OCI-M2 (cell line): ENCODE measurements at regions not wholly inside any gene's neighbourhood (a gene's known extent, or its start where the extent isn't known, plus 50 kb on each side); places are given as distances from the start of the nearest gene placed in this dataset.
"Not testable (repeated sequence)": the region's sequence is repeated elsewhere in the genome, so short reads cannot be mapped to it uniquely, and the experiment has no call there.

Source experiments
- DNase-seq: peaks from one replicate; lab custom pipeline; 2025; ENCODE audit not compliant: unreplicated experiment; lab: John Stamatoyannopoulos, UW

DNA sequence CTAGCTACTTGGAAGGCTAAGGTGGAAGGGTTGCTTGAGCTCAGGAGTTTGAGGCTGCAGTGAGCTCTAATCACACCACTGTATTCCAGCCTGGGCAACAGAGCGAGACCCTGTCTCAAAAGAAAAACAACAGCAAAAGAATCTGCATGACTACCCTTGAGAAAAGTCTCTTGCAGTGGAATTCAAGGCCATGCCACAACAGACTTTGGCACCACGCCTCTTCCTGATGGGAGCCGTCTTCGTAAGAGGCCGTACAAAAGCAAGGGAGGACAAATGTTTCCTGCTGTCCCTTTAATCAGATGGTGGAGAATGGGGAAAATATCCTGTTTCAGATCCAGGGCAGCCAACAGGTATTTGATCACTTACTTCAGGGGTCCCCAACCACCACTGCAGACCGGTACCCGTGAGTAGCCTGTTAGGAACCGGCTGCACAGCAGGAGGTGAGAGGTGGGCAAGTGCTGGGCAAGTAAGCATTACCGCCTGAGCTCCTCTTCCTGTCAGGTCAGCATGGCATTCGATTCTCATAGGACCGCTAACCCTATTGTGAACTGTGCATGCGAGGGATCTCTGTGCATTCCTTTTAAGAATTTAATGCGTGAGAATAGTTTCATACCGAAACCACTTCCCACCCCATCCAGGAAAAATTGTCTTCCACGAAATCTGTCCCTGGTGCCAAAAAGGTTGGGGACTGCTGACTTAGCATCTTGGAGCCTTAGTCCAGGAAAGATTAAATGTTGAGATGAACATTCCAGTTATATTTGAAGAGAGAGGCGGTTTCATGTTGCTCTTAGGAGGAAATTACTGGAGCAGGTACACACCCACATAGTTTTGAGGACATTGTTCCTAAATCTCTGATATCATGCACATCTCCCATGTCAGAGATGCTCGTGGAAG, 94.4 kb upstream of the XPO1 start:
- no peak for DNase-seq

DNA sequence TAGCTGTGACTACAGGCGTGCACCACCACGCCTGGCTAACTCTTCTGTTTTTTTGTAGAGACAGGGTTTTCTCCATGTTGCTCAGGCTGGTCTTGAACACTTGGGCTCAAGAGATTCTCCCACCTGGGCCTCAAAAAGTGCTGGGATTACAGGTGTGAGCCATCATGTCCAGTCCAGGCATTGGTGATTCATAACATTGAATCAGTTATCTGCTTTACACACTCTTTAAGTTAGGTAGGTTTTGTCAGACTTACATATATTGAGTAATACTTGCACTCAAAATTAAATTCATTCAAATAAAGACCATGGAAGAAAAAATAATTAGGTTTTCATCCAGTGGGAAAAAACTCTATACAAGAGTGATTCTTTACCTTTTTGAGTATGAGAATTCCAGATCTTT, 93.2 kb upstream of the XPO1 start:
- DNase-seq = no peak

DNA sequence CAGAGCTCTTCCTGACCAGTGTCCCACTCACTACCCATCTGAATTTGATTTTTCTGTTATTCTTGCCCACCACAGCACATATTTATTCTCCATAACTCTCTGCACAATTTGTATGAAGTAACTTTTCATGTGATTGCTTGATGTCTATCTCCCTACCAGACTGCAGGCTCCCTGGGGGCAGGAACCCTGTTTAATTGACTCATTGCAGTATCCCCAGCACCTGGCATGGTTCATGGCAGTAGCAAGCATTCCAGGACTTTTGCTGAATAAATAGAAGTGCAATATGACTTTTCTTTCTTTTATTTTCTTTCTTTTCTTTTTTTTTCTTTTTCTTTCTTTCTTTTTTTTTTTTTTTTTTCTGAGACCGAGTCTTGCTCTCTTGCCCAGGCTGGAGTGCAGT, 88.7 kb upstream of the XPO1 start:
- DNase-seq = no peak

DNA sequence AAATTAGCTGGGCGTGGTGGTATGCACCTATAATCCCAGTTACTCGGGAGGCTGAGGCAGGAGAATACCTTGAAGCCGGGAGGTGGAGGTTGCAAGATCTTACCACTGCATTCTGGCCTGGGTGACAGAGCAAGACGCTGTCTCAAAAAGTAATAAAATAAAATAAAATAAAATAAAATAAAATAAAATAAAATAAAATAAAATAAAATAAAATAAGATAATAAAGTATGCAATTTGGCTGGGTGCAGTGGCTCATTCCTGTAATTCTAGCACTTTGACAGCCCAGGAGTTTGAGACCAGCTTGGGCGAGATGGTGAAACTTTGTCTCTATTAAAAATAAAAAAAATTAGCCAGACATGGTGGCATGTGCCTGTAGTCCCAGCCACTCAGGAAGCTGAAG, 85.6 kb upstream of the XPO1 start:
- DNase-seq = no peak

DNA sequence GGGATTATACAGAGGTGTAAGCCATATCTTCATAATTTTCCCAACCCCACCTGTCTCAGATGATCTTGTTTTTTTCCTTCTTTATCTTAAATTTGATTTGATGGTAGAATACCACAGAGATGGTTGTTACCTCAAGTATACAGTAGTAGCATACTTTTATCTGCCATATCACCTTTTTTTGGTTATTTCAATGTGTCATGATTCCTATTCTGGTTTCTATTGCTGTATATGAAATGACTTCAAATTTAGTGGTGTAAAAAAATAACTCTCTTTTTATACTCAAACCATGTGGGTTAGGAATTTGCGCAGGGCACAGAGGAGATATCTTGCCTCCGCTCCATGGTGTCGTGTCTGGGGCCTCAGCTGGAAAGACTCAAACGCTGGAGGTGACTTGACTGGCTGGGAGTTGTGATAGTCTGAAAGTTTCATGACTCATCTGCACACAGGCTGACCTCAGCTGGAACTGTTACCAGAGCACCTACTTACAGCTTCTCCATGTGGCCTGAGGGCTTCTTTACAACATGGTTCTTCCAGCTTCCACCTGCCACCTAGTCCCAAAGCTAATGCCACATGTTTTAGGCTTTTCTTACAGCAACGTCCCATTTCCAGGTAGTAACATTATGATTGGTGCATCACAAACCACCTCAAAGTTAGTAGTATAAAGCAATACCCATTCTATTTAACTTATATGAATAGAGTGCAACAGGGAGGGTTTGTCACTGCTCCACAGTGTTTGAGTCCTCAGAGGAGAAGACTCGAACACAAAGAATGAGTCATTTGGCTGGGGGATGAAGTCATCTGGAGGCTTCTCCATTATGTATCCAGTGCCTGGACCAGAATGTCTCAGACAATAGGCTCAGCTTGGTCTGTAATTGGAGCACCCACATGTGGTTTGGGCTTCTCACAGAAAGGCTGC, 82.3 kb upstream of the XPO1 start:
- DNase-seq = no peak

DNA sequence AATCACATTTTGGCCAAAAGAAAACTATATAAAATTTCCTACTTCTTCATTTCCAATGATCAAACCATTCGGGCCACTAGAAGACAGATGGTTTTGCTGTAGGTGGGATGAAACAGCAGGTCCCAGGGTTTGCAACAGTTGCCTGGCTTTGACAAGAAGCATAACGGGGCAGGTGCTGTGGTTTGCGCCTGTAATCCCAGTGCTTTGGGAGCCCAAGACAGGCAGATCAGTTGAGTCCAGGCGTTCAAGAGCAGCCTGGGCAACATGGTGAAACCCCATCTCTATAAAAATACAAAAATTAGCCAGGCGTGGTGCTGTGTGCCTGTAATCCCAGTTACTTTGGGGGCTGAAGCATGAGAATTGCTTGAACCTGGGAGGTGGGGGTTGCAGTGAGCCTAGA, 81.4 kb upstream of the XPO1 start:
- no peak for DNase-seq

DNA sequence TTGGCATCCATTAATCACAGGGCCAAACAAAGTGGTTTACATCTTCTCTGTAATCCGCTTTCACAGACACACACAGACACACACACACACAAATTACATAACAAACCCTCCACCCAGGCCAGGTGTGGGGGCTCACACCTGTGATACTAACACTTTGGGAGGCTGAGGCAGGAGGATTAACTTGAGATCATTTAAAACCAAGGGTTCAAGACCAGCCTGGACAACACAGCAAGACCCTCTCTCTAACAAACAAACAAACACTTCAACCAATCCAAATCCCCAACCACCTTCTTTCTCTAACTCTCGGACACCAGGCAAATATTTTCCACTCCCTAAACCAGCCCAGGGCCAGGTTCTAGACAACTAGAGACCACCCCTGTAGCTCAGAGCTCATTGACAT, 79.5 kb upstream of the XPO1 start:
- no peak for DNase-seq

DNA sequence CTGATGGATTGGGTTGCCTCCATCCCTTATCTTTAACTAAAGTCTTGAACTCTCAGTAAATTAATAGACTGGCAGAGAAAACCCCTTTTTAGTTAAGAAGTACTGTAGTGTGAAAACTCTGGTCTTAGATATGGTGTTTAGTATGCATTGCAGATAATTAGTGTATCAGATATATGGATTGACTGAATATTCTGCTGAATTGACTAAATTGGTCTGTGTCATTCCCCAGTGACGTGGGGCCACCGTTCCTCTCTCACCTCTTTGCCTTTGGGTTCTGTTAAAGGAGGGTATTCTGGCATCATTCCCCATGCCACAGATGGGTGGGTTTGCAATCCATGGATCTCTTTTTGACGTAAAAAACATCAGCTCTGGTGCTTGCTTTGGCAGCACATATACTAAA, 67.1 kb upstream of the XPO1 start:
- DNase-seq = no peak

DNA sequence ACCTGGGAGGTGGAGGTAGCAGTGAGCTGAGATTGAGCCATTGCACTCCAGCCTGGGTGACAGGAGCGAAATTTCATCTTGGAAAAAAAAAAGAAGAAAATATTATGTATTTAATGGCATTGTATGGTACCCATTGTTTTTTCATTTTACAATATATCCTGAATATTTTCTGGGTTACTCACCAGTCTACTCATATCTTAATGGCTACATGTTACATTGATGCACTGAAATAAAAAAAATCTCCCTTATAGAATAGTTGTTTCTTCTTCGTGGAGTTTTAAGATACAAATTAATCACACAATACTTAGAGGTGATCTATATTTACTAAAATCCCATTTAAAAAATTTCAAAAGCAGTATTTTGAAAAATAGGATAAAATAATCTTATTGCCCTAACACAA, 66.3 kb upstream of the XPO1 start:
- DNase-seq = no peak

DNA sequence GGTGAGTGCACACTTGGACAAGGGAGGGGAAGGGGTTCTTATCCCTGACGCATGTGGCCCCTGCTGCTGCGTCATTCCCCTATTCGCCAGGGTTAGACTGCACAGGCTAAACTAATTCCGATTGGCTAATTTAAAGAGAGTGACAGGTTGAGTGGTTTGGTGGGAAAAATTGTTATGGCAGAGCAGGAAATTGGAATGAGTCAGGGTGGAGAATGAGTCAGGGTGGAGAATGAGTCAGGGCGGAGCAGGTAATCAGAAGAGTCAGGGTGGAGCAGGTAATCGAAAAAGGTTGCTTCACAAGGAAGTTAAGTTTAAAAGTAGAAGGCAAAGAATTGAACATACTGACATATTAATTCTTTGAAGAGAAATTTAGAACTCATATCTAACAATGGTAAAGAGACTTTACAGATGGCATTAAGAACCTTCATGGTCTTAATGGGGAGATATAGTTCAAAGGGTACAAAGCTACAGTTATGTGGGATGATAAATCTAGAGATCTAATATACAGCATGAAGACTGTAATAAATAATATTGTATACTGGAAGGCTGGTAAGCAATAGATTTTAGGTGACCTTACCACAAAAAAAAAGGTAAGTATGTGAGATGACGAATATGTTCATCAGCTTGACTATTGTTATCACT, 60.5 kb upstream of the XPO1 start:
- not testable (repeated sequence) for DNase-seq

DNA sequence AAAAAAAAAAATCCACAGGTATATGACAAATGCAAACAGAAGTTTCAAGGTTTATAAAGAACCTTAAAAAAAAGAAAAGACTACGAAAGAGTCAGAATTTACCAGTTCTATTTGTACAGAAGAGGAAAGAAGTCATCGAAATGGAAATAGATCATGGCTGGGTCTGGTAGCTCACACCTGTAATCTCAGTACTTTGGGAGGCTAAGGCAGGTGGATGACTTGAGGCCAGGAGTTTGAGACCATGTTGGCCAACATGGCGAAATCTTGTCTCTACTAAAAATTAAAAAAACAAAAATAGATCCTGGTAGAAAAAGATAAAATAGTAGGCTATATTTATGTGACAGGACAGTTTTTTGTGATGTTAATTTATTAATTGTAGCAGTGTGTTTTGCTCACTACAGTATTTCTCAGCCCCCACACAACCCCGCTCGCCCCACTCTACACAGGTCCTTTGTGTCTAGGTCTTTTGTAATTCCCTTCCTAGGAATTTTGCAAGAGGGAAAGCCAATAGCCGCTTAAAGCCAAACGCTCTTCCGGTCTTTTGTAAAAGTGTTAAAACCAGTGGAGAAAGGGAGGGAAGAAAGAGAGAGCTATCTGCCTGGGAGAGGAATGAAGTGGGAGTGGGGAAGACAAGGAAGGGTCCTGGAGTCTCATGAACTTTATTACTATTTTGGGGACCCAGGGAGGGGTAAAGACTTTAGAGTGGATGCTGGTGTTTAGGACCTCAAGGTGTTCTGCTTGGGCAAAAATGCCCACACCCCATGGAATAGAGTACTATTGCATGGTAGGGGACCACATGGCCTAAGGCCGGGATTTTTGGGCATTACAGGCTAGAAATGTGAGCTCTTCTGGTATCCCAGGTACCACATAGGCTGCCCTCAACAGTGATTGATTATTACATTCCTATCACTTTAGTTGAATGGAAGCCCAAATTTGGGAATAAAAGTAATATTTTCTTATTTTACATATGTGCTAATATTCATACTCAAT, 59.4 kb upstream of the XPO1 start:
- no peak for DNase-seq

DNA sequence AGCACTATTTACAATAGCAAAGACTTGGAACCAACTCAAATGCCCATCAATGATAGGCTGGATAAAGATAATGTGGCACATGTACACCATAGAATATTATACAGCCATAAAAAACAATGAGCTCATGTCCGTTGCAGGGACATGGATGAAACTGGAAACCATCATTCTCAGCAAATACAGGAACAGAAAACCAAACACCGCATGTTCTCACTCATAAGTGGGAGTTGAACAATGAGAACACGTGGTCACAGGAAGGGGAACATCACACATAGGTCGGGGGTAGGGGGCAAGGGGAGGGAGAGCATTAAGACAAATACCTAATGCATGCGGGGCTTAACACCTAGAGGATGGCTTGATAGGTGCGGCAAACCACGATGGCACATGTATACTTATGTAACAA, 56.0 kb upstream of the XPO1 start:
- DNase-seq = not testable (repeated sequence)

DNA sequence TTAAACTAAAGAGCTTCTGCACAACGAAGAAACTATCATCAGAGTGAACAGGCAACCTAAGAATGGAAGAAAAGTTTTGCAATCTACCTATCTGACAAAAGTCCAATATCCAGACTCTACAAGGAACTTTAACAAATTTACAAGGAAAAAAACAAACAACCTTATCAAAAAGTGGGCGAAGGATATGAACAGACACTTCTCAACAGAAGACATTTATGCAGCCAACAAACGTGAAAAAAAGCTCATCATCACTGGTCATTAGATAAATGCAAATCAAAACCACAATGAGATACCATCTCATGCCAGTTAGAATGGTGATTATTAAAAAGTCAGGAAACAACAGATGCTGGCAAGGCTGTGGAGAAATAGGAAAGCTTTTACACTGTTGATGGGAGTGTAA, 55.5 kb upstream of the XPO1 start:
- not testable (repeated sequence) for DNase-seq

DNA sequence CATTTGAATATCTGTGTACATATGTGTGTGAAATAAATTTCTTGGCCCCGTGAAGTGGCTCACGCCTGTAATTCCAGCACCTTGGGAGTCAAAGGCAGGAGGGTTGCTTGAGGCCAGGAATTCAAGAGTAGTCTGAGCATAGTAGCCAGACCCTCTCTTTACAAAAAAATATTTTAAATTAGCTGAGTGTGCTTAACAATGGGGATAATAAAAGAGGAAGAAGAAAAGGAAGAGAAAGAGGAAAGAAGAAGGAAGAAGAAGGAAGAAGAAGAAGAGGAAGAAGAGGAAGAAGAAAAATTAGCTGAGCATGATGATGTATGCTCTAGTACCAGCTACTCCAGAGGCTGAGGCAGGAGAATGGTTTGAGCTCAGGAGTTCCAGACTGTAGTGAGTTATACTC, 52.1 kb upstream of the XPO1 start:
- no peak for DNase-seq

DNA sequence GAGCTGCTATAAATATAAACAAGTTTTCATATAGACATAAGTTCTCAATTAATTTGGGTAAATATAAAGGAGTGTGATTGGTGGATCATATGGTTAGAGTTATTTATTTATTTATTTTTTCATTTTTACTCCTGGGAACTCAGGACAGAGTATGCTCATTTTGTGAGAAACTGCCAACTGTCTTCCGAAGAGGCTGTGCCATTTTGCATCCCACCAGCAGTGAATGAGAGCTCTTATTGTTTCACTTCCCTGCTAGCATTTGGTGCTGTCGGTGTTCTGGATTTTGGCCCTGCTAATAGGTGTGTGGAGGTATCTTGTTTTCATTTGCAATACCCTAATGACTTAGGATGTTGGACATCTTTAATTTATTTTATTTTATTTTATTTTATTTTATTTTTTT, 50.4 kb upstream of the XPO1 start:
- no peak for DNase-seq
